ENCODE measurements at regions not wholly inside any gene's neighbourhood (a gene's known extent, or its start where the extent isn't known, plus 50 kb on each side); places are given as distances from the start of the nearest gene placed in this dataset.

- peak; percentile 56 for DNase-seq
These were observed 128.7 kb upstream of the MID1 start for GRCh38 chrX:10749113-10749512.

DNA sequence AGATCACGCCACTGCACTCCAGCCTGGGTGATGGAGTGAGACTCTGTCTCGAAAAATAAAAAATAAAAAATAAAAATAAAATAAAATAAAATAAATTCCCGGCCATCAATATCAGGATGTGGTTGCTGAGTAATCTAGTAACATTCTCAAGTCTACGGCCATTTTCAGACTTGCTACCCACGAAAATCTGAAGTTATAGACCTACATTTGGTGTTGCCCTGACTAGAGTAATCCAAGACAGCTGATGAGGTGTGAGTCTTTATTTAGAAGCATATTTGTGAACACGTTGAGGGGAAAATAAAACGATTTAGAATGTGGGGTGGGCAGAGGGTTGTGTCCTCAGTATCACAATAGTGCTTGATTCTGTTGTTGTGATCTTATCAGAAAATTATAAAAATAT lies 130.2 kb upstream of the MID1 start:
- no peak for DNase-seq

- no peak for DNase-seq
These were observed 132.7 kb upstream of the MID1 start for GRCh38 chrX:10753116-10753515.

DNA sequence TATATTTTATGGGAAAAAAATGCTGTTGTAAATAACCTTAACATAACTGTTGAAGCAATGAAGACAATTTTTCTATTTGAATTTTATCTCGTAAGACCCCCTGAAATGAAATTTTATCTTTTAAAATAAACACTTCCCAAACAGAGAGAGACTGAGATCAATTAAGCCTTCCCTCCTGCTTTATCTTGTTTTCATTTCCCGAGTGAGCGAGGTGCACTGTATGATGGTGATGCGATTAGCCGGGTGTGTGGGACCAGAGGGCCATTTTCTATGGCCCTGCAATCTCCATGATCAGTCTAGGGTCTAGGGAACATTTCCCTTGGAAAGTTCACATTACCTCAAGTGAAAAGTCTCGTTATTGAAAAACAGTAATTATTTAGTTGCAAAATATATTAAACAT lies 134.1 kb upstream of the MID1 start:
- DNase-seq, result no peak

DNA sequence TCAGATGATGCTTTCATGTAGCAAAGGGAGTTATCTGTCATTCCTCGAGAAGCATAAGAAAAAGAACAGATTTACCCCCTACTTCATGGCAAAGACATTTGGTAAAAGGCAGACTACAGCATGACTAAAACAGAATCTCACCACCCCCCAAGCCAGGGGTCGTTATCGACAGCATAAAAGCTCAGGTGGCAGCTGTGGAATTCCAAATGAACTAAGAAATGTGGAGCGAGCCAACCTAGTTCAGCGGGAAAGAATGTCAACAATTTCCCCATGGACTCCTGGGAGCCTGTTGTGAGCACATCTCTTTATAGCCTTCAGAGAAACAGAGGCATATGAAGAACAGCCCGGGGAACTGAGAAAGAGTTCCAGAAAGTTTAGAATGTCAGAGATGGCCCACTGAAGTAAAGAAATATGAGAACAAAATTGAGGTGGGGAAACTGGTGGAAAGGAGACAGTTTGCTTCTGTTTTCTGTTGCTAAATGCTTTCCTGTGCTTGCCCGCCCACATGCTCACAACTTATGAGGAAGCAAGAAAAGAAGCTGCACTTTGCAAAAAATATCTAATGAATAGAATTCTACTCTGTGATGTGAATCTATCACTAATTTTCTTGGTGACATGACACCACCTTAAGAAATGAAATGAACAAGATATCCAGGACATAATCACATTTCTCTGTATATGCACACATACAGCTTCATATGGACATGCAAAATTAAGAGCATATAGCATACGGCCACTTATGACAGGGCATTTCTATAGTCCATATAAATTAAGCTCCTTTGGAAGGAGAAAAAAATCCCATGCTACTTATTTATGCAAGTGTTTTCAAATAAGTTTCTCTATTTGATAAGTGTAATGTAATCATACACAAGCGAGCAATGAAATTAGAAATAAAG lies 135.3 kb upstream of the MID1 start:
- peak; percentile 88 for DNase-seq

GRCh38 chrX:10756441-10756840 lies 136.1 kb upstream of the MID1 start:
- DNase-seq, result peak; percentile 83

- DNase-seq, result no peak
These were observed 138.9 kb upstream of the MID1 start for GRCh38 chrX:10759141-10759799.

DNA sequence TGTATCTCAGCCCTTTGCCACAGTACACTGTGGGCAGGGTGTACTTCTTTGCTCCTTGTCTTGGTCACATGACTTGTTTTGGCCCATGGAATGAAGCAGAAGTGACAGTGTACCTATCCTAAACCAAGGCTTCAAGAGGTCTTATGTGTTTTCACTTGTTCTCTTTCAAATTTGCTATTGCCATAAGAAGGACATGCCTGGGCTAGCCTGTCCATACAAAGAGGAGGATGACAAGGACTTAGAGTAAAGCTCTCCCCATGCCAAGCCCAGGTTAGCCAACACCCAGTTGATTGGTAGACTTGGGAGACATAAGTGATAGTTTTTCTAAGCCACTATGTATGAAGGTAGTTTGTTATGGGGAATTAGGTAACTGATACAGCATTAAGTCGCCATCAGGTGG lies 141.1 kb upstream of the MID1 start:
- no peak for DNase-seq

DNA sequence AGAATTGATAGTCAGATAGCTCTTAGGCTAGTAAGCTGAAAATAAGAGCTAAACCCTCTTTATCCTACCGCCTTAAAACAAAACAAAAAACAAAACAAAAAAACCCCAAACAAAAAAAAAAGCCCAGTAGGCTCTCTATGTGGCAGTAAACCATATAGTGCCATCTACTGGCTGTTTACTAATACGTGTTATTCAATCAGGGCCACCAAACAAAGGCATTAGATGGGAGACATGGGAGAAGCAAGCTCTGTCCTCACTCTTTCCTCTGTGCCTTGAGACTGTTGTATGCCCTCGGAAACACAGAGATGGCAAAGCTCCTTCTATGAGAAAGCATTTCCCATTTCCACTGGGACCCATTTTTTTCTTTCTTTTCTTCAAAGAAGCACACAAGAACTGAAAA lies 148.8 kb upstream of the MID1 start:
- DNase-seq, result peak; percentile 42

DNA sequence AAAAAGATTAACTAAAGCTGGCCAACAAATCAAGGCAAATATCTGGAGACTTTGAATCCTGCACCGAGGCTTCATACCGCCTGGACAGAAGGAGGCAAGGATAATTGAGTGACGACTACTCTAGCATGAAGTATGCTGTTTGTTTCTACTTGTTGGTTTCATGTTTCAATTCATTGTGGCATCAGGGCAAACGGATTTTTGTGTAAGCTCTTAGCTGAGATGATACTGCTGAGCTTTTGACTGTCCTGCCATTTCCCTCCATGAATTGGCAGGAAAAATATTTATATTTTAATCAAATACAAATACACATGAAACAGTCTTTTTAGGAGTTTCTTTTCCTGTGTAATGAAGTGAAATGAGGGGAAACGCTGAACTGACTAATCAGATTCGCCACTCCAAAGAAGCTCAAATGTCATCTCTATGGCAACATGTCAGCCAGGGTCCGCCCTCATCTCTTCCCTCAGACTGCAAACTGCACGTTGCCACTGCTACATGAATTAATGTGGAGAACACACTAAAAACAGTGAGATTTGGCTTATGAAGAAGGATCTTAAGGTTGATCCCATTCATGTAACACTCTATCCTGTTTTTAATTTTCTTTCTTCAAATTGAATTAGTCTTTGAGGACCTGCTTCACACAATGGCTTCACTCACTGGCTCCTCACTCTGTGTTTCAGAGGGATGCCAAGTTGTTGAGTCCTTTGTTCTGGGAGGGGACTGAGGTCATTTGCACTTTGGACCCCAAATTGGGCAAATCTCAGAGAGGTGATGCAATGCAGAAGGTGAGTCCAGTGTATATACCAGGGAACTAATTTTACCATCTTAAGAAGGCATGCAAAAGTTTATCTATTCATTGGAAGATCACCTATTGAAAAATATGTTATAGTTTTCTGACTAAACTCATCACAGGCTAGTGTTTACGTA lies 149.6 kb upstream of the MID1 start:
- peak; percentile 49 for DNase-seq

- no peak for DNase-seq
These were observed 152.9 kb upstream of the MID1 start for GRCh38 chrX:10773318-10773717.

DNA sequence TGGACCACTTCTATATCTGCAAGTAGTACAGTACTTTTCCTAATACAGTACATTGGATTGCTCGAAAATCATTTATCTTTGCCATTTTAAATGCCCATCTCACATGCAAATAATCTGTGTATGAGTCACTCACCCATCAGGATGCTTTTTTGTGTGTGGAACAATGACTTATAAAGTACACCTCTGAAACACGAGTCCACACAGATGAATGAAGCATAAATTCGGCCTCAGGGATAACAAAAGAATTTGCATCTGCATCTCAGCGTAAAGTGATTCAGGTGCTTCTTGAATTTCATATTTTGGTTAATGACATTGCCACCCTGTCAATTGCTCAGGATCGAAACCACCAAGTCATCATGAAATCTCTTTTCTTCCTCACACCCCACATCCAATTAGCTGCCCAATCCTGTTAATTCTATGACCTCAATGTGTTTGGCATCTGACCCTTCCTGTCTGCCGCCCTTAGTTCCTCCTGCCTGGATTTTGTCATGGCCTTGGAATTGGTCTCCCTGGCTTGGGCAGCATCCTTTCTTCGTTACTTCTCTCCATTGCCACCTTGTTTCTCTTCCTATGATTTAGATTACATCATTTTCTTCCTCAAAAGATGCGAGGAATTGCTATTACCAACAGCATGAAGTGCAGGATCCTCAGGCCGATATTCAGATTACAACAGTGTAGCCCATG lies 161.6 kb upstream of the MID1 start:
- no peak for DNase-seq

DNA sequence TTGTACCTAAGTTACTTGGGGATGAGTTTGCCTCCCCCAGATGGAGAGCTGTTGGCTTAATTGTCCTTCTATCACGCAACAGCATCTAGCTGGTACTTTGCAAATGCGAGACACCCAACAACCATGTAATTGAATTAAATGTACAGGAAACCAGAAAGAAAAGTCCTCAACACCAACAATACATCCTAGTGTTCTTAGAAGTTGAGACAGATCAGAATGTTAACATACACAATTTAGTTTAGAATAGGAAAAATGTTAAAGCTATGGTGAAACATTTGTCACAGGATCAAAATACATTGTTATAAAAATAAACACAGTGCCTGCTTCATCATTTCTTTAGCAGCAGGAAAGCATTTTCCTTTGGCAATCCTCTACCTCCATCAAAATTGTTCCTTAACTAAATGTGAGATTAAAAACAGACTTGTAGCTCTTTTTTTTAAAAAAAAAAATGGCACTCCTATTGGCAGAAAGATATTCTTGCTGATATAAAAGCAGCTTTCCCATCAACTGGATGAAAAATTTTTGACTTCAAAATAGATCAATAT lies 163.1 kb upstream of the MID1 start:
- DNase-seq, result no peak

GRCh38 chrX:10787264-10787663 lies 166.9 kb upstream of the MID1 start:
- DNase-seq, result no peak

DNA sequence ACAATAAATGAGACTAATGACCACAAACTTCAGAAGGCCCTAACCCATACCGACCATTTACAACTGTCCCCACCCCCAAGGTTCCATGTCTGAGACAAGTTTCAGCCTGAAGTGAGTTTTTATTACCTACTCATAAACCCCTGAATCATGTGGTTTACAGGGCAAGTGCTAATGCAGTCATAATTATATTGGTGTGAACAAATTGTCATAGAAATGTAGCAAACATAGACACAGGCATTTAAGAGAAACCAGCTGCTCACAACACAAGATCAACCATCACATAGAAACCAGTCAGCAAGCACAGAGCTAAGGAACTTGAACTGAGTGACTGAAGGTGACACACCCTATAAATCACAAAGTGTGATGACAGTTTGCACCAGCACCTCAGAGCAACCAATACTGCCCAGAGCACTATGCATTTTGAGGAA lies 173.8 kb upstream of the MID1 start:
- no peak for DNase-seq

DNA sequence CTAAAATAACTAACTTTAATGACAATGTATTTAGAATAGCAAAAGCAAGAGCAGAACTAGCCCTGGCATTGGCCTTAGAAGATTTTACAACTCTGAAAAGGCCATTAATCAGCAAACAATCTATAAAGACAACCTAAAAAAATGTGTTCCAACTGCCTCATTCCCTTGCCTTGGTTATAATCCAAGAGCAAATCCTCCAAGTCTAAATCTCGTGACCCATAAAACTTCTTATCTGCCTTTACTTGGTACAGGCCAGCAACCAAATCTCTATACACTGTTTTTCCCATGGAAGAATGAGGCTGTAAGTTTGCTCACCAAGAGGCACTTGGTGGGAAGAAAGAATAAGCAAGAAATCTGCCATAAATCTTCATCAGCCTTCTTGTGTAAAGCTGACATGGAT lies 175.3 kb upstream of the MID1 start:
- DNase-seq, result no peak

GRCh38 chrX:10797466-10797865 lies 177.1 kb upstream of the MID1 start:
- DNase-seq, result peak; percentile 51

DNA sequence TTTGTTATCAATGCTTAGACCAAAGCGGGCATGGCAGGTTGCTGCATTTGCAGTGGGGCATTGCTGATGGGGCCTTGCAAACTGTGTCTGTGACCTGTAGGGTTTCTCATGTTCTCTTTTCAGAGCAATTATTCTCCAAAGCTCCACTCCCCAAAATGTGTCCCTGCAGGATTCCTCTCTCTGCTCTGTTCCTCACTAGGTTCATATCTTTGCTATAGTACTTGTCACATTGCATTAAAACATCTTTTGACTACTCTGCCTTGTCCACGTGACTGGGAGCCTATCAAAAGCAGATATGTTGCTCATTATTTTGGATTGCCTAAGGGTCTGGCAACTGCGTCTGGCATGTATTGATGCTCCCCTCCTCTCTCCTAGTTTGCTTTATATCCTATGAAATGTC lies 177.7 kb upstream of the MID1 start:
- DNase-seq, result no peak

DNA sequence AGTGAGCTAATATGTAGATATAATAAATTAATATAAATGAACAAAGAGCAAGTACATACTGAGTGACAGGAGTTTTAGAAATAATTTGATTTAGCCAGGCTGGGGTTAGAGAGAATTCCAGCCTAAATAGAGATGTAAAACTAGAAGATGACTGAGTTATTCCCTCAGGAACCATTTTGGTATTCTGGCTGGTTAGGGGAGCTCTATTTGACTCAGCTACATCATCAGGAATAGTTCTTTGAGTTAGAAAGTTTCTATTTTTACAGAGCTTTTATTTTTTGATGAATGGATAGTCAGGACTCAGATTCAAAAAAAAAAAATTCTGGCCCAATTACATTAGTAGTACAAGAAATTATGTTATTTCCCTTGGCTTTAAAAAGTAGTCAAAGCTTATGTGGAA lies 180.4 kb upstream of the MID1 start:
- peak; percentile 19 for DNase-seq

DNA sequence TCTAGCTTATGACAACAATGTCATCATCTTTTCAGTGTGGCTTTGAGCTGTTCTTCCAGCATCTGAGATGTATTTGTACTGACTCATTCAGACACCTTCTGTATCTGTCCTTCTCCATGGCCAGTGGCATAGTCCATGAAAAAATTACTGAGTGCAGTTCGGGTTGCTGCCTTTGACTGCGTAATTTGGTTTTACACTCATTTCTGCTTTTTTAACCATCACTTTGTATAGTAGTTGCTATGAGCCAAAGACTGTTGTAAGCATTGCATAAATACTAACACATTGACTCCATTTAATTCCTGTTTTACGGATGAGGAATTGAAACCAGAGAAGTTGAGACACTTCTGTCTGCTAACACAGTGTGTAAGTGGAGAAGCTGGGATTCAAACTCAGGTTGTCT lies 190.7 kb upstream of the MID1 start:
- DNase-seq, result no peak

GRCh38 chrX:10813761-10814160 lies 193.4 kb upstream of the MID1 start:
- DNase-seq, result no peak

GRCh38 chrX:10818651-10819050 lies 198.3 kb upstream of the MID1 start:
- no peak for DNase-seq

Data from fibroblast of skin of right quadriceps (primary cell).